GM12873 (cell line): ENCODE measurements at regions not wholly inside any gene's neighbourhood (a gene's known extent, or its start where the extent isn't known, plus 50 kb on each side); places are given as distances from the start of the nearest gene placed in this dataset.

ENCODE experiments used
- TF ChIP-seq, protein P1 (sequence below): IDR thresholded peaks from 2 replicates; pipeline ENCODE4 v1.5.1; 2012; ENCODE audit warnings: low read depth, mild to moderate bottlenecking, moderate library complexity, low read length, control low read depth; ENCODE audit not compliant: insufficient read depth; ENCODE audit errors: missing control alignments

- TF ChIP-seq, protein P1, sequence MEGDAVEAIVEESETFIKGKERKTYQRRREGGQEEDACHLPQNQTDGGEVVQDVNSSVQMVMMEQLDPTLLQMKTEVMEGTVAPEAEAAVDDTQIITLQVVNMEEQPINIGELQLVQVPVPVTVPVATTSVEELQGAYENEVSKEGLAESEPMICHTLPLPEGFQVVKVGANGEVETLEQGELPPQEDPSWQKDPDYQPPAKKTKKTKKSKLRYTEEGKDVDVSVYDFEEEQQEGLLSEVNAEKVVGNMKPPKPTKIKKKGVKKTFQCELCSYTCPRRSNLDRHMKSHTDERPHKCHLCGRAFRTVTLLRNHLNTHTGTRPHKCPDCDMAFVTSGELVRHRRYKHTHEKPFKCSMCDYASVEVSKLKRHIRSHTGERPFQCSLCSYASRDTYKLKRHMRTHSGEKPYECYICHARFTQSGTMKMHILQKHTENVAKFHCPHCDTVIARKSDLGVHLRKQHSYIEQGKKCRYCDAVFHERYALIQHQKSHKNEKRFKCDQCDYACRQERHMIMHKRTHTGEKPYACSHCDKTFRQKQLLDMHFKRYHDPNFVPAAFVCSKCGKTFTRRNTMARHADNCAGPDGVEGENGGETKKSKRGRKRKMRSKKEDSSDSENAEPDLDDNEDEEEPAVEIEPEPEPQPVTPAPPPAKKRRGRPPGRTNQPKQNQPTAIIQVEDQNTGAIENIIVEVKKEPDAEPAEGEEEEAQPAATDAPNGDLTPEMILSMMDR: no peak
These were observed 69.8 kb upstream of the EDAR start for GRCh38 chr2:109058802-109059201.

- TF ChIP-seq, protein P1: no peak
These were observed 69.2 kb upstream of the EDAR start for GRCh38 chr2:109058191-109058632.

- TF ChIP-seq, protein P1: no peak
These were observed 68.7 kb upstream of the EDAR start for GRCh38 chr2:109057686-109058085.

- TF ChIP-seq, protein P1: no peak
These were observed 66.4 kb upstream of the EDAR start for GRCh38 chr2:109055435-109055834.

GRCh38 chr2:109054865-109055264 lies 65.8 kb upstream of the EDAR start:
- TF ChIP-seq, protein P1: no peak

DNA sequence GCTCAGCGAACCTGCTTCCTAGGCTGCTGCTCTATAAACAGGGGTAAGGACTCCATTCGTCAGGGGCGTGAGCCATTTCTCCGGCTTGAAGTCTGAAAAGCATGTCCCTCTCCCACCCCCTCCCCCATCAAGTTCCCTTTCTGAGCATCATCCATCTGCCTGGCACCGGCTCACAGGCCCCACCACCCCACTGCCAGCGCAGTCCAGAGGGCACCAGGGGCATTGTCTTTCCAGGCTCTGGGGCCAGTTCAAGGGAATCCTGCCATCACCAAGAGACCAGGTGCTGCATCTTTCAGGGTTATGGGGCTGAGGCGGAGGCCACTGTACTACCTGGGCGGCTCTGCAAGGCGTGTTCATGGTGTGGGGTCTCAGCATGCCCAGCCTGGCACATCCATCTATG lies 64.7 kb upstream of the EDAR start:
- TF ChIP-seq, protein P1: no peak

- TF ChIP-seq, protein P1: no peak
These were observed 63.9 kb upstream of the EDAR start for GRCh38 chr2:109052922-109053321.
